Gastroesophageal sphincter (tissue), 4 donors: ENCODE measurements at regions not wholly inside any gene's neighbourhood (a gene's known extent, or its start where the extent isn't known, plus 50 kb on each side); places are given as distances from the start of the nearest gene placed in this dataset.

Experiments
- ATAC-seq: fragments of 150-250 bp; one replicate; pipeline ENCODE4 v1.9.1; 2016; ENCODE audit warnings: mild to moderate bottlenecking, moderate library complexity
- H3K27ac ChIP-seq, 4 donors: fragments of 200-600 bp; sonication (generic) in 3 of 4; 1 replicate in 3 of 4; 2 replicates in 1 of 4; pipeline ENCODE4 v1.5.1; 2016 to 2019
- H3K27me3 ChIP-seq: fragments of 200-600 bp; sonication (generic); one replicate; pipeline ENCODE4 v1.5.1; 2019
- H3K36me3 ChIP-seq, 2 donors: fragments of 200-600 bp; sonication (generic); one replicate each; pipeline ENCODE4 v1.5.1; 2019; ENCODE audit warnings: control low read depth in 1 of 2
- H3K4me1 ChIP-seq, 3 donors: fragments of 200-600 bp; sonication (generic); 1 replicate in 2 of 3; 2 replicates in 1 of 3; pipeline ENCODE4 v1.5.1; 2016 to 2019; ENCODE audit warnings: control low read depth in 2 of 3
- H3K4me3 ChIP-seq, 2 donors: fragments of 200-600 bp; sonication (generic); one replicate each; pipeline ENCODE4 v1.5.1; 2019; ENCODE audit warnings: mild to moderate bottlenecking in 1 of 2, moderate library complexity in 1 of 2
- H3K9me3 ChIP-seq, 3 donors: fragments of 200-600 bp; sonication (generic); one replicate each; pipeline ENCODE4 v1.5.1; 2017 to 2019; ENCODE audit warnings: control low read depth in 2 of 3
- CTCF ChIP-seq, 4 experiments: fragments of 200-600 bp in 2 of 4; fragments of 450-650 bp in 2 of 4; sonication (generic) in 1 of 4; IDR thresholded peaks; one replicate each; pipeline ENCODE4 v1.5.1; 2017 to 2019; ENCODE audit warnings: antibody characterized with exemption in 4 of 4, mild to moderate bottlenecking in 2 of 4, moderate library complexity in 2 of 4
- EP300 ChIP-seq: sonication (generic); formaldehyde crosslinking; IDR thresholded peaks from one replicate; pipeline ENCODE4 v1.6.1; 2017; ENCODE audit warnings: antibody characterized with exemption, mild to moderate bottlenecking
- POLR2A ChIP-seq, 2 donors: fragments of 450-650 bp; IDR thresholded peaks; one replicate each; pipeline ENCODE4 v1.6.1; 2017; ENCODE audit warnings: antibody characterized with exemption in 2 of 2, mild to moderate bottlenecking in 2 of 2, moderate library complexity in 1 of 2
- POLR2AphosphoS5 ChIP-seq: sonication (generic); formaldehyde crosslinking; IDR thresholded peaks from one replicate; pipeline ENCODE4 v1.6.1; 2017; ENCODE audit warnings: antibody characterized with exemption
- WGBS, 2 donors: methylation state at CpG; one replicate each; pipeline ENCODE4 v1.1.5; 2018; ENCODE audit warnings: low coverage in 1 of 2; 5-methylcytosine and 5-hydroxymethylcytosine counted together

- ATAC-seq: no peak
- H3K36me3 ChIP-seq: no peaks in the 10 kb centered on the region
- no peak overlapping the region for H3K27ac ChIP-seq
- no peaks in the 10 kb centered on the region for H3K4me1 ChIP-seq
- no peaks in the 10 kb centered on the region for H3K27me3 ChIP-seq
- WGBS, 2 donors: 55 to 80% methylated on average over 4 to 6 of the region's 6 CpGs
- H3K9me3 ChIP-seq: no peaks in the 10 kb centered on the region
- no peak overlapping the region for H3K4me3 ChIP-seq
- TF ChIP-seq EP300 (no peak), CTCF (IDR thresholded peaks at IDR 0.05) (no peak), POLR2A (IDR thresholded peaks at IDR 0.05) (no peak), POLR2AphosphoS5 (no peak)
Observed at GRCh38 chr6:105909106-105909505, 177.0 kb upstream of the PRDM1 start.

- no peaks in the 10 kb centered on the region for H3K4me1 ChIP-seq
- WGBS, 2 donors: 75% methylated on average over 5 of the region's 5 CpGs; no CpG with 5 or more reads in 1 of the 2 donors
- TF ChIP-seq CTCF (IDR thresholded peaks at IDR 0.05) (no peak), POLR2A (IDR thresholded peaks at IDR 0.05) (no peak), POLR2AphosphoS5 (no peak), EP300 (no peak)
- H3K4me3 ChIP-seq: no peak overlapping the region
- H3K27me3 ChIP-seq: no peaks in the 10 kb centered on the region
- ATAC-seq: no peak
- no peaks in the 10 kb centered on the region for H3K9me3 ChIP-seq
- H3K36me3 ChIP-seq: no peaks in the 10 kb centered on the region
- H3K27ac ChIP-seq: no peak overlapping the region
Observed at GRCh38 chr6:105907991-105908390, 178.1 kb upstream of the PRDM1 start.

- no peak overlapping the region for H3K4me3 ChIP-seq
- WGBS, 2 donors: 63 to 87% methylated on average over 1 to 2 of the region's 2 CpGs
- H3K36me3 ChIP-seq: no peaks in the 10 kb centered on the region
- TF ChIP-seq POLR2A (IDR thresholded peaks at IDR 0.05) (no peak), CTCF (IDR thresholded peaks at IDR 0.05) (no peak), POLR2AphosphoS5 (no peak), EP300 (no peak)
- H3K27ac ChIP-seq: no peak overlapping the region
- no peak for ATAC-seq
- H3K27me3 ChIP-seq: no peaks in the 10 kb centered on the region
- no peaks in the 10 kb centered on the region for H3K4me1 ChIP-seq
- H3K9me3 ChIP-seq: no peaks in the 10 kb centered on the region
Observed at GRCh38 chr6:105907301-105907700, 178.8 kb upstream of the PRDM1 start.

GRCh38 chr6:105902401-105903031 is 183.6 kb upstream of the PRDM1 start:
- no peak overlapping the region for H3K27ac ChIP-seq
- no peak for TF ChIP-seq POLR2AphosphoS5
- TF ChIP-seq CTCF (IDR thresholded peaks at IDR 0.05): no peak
- no peak for TF ChIP-seq EP300
- TF ChIP-seq POLR2A (IDR thresholded peaks at IDR 0.05): no peak
- no peak for ATAC-seq
- no peaks in the 10 kb centered on the region for H3K36me3 ChIP-seq
- H3K9me3 ChIP-seq: no peaks in the 10 kb centered on the region
- H3K27me3 ChIP-seq: no peaks in the 10 kb centered on the region
- no peak overlapping the region for H3K4me3 ChIP-seq
- WGBS, 2 donors: 63 to 84% methylated on average over 7 to 8 of the region's 8 CpGs
- H3K4me1 ChIP-seq: peaks cover 0 to 3% (median 0%) of the 10 kb centered on the region in 3 donors

- H3K9me3 ChIP-seq: no peaks in the 10 kb centered on the region
- H3K27me3 ChIP-seq: no peaks in the 10 kb centered on the region
- no peak overlapping the region for H3K4me3 ChIP-seq
- peaks cover 0 to 3% (median 0%) of the 10 kb centered on the region in 3 donors for H3K4me1 ChIP-seq
- no peak overlapping the region for H3K27ac ChIP-seq
- TF ChIP-seq CTCF (IDR thresholded peaks at IDR 0.05) (no peak), EP300 (no peak), POLR2A (IDR thresholded peaks at IDR 0.05) (no peak), POLR2AphosphoS5 (no peak)
- H3K36me3 ChIP-seq: no peaks in the 10 kb centered on the region
- ATAC-seq: no peak
- 33 to 100% methylated on average over 1 to 2 of the region's 3 CpGs for WGBS, 2 donors
Observed at GRCh38 chr6:105901583-105901982, 184.6 kb upstream of the PRDM1 start.
